ENCODE measurements at regions not wholly inside any gene's neighbourhood (a gene's known extent, or its start where the extent isn't known, plus 50 kb on each side); places are given as distances from the start of the nearest gene placed in this dataset.

DNA sequence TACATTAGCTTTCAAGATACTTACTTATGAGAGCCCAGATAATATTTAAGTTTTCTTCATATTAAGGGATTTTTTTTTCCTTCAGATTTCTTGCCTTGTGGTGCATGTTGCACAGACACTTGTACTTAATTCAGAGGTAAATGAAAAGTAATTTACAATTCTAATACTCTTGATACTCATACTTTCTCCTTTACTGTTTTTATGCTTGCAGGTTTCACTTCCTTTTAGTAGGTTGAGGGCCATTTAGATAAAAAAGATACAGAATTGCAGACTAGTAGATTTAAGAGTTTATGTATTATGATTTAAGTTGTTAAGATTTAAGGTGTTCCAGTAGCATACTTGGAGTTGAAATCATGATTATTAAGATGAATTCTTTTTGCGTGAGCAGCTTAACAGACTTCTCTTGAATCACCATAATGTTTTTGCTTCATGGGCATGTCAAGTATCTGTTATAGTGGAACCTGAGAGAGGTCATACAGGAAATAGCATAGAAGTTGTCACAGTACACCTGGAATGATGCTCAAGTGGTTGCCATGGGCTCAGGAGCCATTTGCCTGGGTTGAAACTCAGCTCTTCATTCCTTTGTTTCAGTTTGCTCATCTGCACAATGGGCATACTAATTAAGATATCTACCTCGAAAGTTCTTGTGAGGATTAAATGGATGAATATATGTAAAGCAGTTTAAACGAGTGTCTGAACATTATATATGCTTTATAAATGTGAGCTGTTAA, 174.8 kb upstream of the PRPS1L1 start:
- H3K9me3 Mint-ChIP-seq, result no peaks in the 10 kb centered on the region
- peak; percentile 53 for ATAC-seq
- H3K27me3 Mint-ChIP-seq, result no peaks in the 10 kb centered on the region
- no peaks in the 10 kb centered on the region for H3K36me3 Mint-ChIP-seq
- no peak overlapping the region for H3K4me3 Mint-ChIP-seq
- peak overlapping the region; percentile 58 for H3K27ac Mint-ChIP-seq
- peaks cover 23% of the 10 kb centered on the region for H3K4me1 Mint-ChIP-seq

DNA sequence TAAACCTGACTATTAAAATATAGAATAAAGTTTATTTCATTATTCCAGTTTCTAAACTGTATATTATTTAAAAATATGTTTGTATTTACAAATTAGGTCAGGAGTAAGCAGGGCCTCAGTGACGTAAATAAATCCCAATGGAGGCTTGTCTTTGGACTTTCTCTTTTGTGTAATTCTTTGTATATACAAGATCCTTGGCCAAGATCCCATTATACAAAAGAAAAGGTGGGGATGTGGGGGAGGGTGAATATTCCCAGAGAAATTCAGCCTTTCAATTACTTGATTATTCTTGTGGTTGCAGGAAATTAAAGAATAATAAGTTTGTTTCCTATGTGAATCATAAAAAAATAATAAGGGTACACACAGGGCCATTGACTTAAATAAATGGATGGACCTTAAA, 178.7 kb upstream of the PRPS1L1 start:
- H3K27me3 Mint-ChIP-seq, result no peaks in the 10 kb centered on the region
- H3K4me1 Mint-ChIP-seq, result peaks cover 23% of the 10 kb centered on the region
- no peaks in the 10 kb centered on the region for H3K9me3 Mint-ChIP-seq
- ATAC-seq, result no peak
- H3K36me3 Mint-ChIP-seq, result no peaks in the 10 kb centered on the region
- no peak overlapping the region for H3K4me3 Mint-ChIP-seq
- H3K27ac Mint-ChIP-seq, result no peak overlapping the region

GRCh38 chr7:18208921-18209320, 181.3 kb upstream of the PRPS1L1 start:
- Mint-ChIP-seq H3K36me3 (no peaks in the 10 kb centered on the region), H3K27me3 (no peaks in the 10 kb centered on the region), H3K4me1 (peaks cover under 1% of the 10 kb centered on the region), H3K4me3 (no peak overlapping the region), H3K9me3 (no peaks in the 10 kb centered on the region), H3K27ac (no peak overlapping the region)
- ATAC-seq, result no peak

DNA sequence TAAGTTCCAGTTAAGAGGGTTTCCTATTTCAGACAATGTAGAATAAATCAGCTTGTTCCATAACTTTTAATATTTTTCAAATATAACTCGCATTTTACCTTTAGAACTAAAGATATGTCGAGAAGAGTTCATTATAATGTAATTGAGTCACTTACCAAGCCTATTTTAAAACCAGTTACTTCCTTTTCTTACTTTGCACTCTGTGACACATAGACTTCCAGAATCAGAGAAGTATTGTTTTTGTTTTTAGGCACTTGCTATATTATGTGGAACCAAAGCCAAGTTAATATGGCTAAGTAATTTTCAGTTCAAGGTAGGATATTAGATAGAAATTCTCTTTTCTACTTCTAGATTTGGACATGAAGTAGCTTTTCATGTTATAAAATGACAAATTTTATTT, 182.7 kb upstream of the PRPS1L1 start:
- Mint-ChIP-seq H3K4me1 (no peaks in the 10 kb centered on the region), H3K27me3 (no peaks in the 10 kb centered on the region), H3K27ac (no peak overlapping the region), H3K36me3 (no peaks in the 10 kb centered on the region), H3K4me3 (no peak overlapping the region), H3K9me3 (no peaks in the 10 kb centered on the region)
- no peak for ATAC-seq

DNA sequence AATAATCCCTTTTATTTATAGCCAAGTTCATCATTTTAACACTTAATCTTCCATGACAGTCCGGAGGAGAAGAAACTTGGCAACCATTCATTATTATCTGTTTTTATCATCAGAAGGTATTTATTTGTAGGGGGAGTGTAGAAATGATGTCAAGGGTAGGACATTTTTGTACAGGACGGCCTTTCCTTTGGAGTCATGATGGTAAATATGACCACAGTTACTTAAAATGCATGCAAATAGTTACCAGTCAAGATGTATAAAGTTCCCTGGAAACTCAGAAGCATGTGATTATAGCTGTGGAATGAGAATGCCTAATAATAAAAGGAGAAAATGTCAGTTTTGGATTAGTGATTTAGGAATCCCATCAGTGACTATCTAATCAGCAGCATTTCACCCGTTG, 183.1 kb upstream of the PRPS1L1 start:
- Mint-ChIP-seq H3K4me1 (peaks cover 3% of the 10 kb centered on the region), H3K9me3 (no peaks in the 10 kb centered on the region), H3K36me3 (no peaks in the 10 kb centered on the region), H3K27me3 (no peaks in the 10 kb centered on the region), H3K27ac (no peak overlapping the region), H3K4me3 (no peak overlapping the region)
- no peak for ATAC-seq

DNA sequence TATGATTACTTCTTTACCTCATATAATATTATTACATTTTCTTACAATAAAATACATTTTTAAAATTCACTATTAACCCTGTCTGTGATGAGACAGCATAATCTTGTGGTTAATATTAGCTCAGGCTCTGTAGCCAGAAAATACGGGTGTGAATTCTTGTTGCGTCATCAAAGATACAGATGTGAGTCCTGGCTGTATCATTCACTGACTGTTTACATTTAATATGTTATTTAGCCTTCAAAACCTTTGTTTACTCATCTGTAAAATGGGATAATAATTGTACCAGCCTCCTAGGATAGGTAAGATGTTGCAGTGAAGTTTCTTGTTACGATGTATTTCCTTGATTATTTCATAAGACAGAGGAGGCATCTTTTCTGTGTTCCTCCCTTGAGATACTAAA, 184.7 kb upstream of the PRPS1L1 start:
- Mint-ChIP-seq H3K27ac (no peak overlapping the region), H3K27me3 (no peaks in the 10 kb centered on the region), H3K9me3 (no peaks in the 10 kb centered on the region), H3K36me3 (no peaks in the 10 kb centered on the region), H3K4me3 (no peak overlapping the region), H3K4me1 (peaks cover 7% of the 10 kb centered on the region)
- no peak for ATAC-seq

DNA sequence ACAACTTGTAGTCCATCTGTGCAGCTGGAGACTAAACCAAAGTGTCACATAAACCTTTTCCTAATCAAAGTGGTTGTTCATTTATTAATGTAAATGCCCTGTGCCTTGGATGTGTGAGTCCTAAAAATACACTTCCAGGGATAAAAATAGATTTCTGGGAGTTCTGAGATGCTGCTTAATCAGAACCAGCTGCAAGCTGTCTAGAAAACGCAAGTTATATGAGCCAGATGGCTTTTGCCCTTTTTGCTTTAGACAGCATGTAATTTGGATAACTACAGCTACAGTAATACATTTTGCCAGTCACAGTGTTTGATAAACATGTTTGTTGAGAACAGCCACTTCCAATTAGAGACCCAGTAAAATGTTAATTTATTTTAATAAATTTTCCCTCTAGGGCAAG, 185.1 kb upstream of the PRPS1L1 start:
- Mint-ChIP-seq H3K27me3 (no peaks in the 10 kb centered on the region), H3K9me3 (no peaks in the 10 kb centered on the region), H3K4me1 (peaks cover 7% of the 10 kb centered on the region), H3K36me3 (no peaks in the 10 kb centered on the region), H3K4me3 (no peak overlapping the region), H3K27ac (no peak overlapping the region)
- no peak for ATAC-seq

DNA sequence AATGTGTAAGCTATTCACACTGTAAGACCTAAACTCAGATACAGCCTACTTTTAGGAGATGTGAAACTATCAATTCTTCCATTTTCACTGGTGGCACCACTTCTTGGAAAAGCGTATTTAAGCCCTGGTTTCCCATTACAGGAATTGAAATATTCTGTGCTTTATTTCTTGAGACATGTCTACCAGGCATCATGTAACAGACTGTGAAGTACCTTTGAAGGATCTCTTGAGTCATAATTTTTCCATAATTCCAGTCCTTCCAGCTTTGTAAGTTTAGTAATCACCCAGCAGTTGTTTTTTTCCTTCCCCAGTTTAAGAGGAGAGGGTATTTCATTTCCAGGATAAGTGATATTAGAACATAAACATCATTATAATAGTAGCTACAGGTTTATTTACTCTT, 186.0 kb upstream of the PRPS1L1 start:
- no peak overlapping the region for H3K4me3 Mint-ChIP-seq
- peaks cover 7% of the 10 kb centered on the region for H3K4me1 Mint-ChIP-seq
- no peak for ATAC-seq
- no peaks in the 10 kb centered on the region for H3K27me3 Mint-ChIP-seq
- no peak overlapping the region for H3K27ac Mint-ChIP-seq
- H3K9me3 Mint-ChIP-seq, result no peaks in the 10 kb centered on the region
- H3K36me3 Mint-ChIP-seq, result no peaks in the 10 kb centered on the region

GRCh38 chr7:18216270-18216669, 188.6 kb upstream of the PRPS1L1 start:
- Mint-ChIP-seq H3K27ac (no peak overlapping the region), H3K4me3 (no peak overlapping the region), H3K36me3 (no peaks in the 10 kb centered on the region), H3K9me3 (no peaks in the 10 kb centered on the region), H3K27me3 (no peaks in the 10 kb centered on the region), H3K4me1 (peaks cover 11% of the 10 kb centered on the region)
- ATAC-seq, result no peak

DNA sequence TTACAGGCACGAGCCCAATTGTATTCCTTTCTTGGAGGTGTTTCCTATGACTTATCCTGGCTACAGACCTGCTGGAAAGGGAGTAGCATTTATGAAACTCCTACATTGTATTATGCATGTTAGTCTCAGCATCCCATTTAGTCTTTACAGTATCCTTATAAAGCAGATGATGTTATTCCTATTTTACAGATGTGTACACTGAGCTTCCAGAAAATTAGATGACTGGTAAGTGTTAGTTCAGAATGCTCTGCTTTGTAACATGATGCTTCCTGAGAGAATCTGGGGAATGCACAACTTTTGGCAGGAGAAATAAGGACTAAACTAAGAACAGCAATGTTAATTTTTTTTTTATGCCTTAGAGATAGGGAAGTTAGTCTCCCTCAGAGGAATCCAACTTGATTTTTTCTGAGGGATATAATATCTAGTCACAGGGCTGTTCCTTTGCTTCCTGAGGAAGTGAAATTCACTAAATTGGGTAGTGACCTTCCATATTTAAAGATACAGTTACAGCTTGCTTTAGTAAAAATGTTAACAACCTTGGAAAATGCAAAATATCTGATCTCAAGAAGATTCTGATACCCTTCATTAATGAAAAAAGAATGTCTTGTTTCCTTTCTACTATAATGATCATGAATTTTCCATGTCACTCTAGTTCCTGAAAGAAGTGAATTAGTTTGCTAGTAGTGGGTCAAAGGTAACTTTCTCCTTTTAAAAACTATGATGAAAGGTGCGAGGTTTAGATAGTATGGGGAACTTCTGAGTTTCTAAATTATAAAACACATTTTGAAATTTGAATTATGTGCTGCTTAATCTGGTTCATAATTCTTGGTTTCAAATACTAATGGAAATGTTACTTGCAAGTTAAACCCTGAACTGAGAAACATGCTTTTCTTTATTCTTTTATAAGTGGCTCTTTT, 194.0 kb upstream of the PRPS1L1 start:
- Mint-ChIP-seq H3K36me3 (no peaks in the 10 kb centered on the region), H3K9me3 (no peaks in the 10 kb centered on the region), H3K4me1 (peaks cover 47% of the 10 kb centered on the region), H3K27ac (no peak overlapping the region), H3K4me3 (no peak overlapping the region), H3K27me3 (no peaks in the 10 kb centered on the region)
- ATAC-seq, result peak; percentile 39

DNA sequence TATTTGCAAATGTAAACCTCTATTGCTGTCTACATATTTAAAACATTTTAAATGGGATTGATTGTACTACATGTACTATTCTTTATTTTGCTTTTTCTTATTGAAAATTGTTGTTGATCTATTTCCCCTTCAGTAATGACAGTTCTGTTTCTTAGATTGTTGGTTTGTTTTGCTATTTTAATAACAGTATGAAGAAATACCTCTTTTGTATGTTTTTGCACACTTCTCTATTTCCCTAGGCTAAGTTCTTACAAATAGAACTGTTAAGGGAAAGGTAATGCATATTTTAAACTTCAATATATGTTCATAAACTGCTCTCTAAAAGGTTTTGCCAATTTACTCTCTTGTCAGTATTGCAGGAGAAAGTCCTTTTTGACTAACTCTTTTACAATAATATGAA, 195.0 kb upstream of the PRPS1L1 start:
- no peak for ATAC-seq
- H3K9me3 Mint-ChIP-seq, result no peaks in the 10 kb centered on the region
- no peaks in the 10 kb centered on the region for H3K36me3 Mint-ChIP-seq
- no peak overlapping the region for H3K27ac Mint-ChIP-seq
- H3K4me1 Mint-ChIP-seq, result peaks cover 51% of the 10 kb centered on the region
- H3K27me3 Mint-ChIP-seq, result no peaks in the 10 kb centered on the region
- H3K4me3 Mint-ChIP-seq, result no peak overlapping the region

DNA sequence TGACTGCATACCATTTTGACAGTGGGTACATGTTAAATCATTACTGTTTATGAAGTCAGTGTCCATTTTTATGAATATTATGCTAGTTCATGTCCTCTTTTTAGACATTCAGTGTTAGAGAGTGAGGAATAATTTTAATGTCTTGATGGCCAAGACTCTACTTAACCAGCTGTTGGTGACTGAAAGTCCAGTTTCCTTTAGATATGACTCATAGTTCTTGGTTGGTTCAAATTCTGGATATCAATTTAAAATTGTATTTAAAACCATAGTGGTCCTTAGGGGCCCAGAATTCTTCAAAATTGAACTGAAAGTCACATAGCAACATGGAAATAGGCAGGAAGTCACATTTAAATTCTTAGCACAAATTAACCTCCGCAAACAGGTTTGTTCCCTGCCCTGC, 196.5 kb upstream of the PRPS1L1 start:
- Mint-ChIP-seq H3K4me3 (peak overlapping the region; percentile 5), H3K27me3 (no peaks in the 10 kb centered on the region), H3K9me3 (no peaks in the 10 kb centered on the region), H3K36me3 (no peaks in the 10 kb centered on the region), H3K4me1 (peaks cover 51% of the 10 kb centered on the region), H3K27ac (peak overlapping the region; percentile 80)
- ATAC-seq, result no peak

GRCh38 chr7:18225067-18225466, 197.4 kb upstream of the PRPS1L1 start:
- peak overlapping the region; percentile 80 for H3K27ac Mint-ChIP-seq

DNA sequence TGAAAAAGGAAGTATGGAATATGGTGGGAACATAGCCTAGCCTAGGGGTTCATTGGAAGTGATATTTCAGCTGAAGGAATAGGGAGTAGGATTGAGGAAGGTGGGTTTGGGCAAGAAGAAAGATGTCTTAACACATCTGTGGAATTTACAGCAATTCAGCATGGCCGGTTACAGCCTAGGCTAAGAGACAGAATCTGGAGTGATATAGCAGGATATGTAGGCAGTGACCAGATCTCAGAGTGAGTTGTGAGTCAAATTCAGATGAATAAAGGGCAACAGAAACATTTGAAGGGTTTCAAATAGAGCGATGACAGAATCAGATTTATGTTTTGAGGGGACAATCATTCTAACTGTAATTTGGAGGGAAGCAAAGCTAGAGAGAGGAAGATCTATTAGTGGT, 199.0 kb upstream of the PRPS1L1 start:
- Mint-ChIP-seq H3K4me1 (peaks cover 44% of the 10 kb centered on the region), H3K36me3 (no peaks in the 10 kb centered on the region), H3K4me3 (no peak overlapping the region), H3K9me3 (no peaks in the 10 kb centered on the region), H3K27me3 (no peaks in the 10 kb centered on the region), H3K27ac (peak overlapping the region; percentile 3)
- ATAC-seq, result no peak

More at GRCh38 chr7:18225067-18225466, 197.4 kb upstream of the PRPS1L1 start:
- H3K9me3 Mint-ChIP-seq, result no peaks in the 10 kb centered on the region
- no peak overlapping the region for H3K4me3 Mint-ChIP-seq
- ATAC-seq, result no peak
- no peaks in the 10 kb centered on the region for H3K36me3 Mint-ChIP-seq
- peaks cover 51% of the 10 kb centered on the region for H3K4me1 Mint-ChIP-seq
- H3K27me3 Mint-ChIP-seq, result no peaks in the 10 kb centered on the region

GRCh38 chr7:18228686-18229085, 201.0 kb upstream of the PRPS1L1 start:
- no peaks in the 10 kb centered on the region for H3K36me3 Mint-ChIP-seq
- ATAC-seq, result no peak
- no peak overlapping the region for H3K4me3 Mint-ChIP-seq
- no peaks in the 10 kb centered on the region for H3K27me3 Mint-ChIP-seq
- no peaks in the 10 kb centered on the region for H3K9me3 Mint-ChIP-seq
- no peak overlapping the region for H3K27ac Mint-ChIP-seq
- peaks cover 25% of the 10 kb centered on the region for H3K4me1 Mint-ChIP-seq

DNA sequence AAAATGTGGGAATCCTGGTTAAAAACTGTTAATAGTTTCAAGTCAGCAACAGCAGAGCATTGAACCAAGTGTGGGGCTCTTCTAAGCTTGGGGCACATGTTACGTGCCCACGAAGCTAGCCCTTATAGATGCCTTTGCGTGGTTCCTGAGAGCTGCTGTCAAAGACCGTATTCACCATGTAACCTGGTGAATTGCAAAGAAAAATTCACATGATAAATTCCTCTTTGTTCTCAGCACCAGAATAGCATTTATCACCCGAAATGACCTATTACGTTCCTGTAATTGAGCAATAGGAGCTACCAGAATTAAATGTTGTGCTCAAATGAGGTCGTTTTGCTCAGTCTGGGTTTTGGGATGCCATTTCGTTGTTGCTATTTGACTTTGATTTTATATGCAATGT, 202.6 kb upstream of the PRPS1L1 start:
- Mint-ChIP-seq H3K27ac (no peak overlapping the region), H3K9me3 (no peaks in the 10 kb centered on the region), H3K36me3 (no peaks in the 10 kb centered on the region), H3K4me1 (peaks cover 12% of the 10 kb centered on the region), H3K4me3 (no peak overlapping the region), H3K27me3 (no peaks in the 10 kb centered on the region)
- no peak for ATAC-seq

Measured in stimulated activated memory B cell treated with anti-CD40 and anti-IgM and Interleukin-4, amounts not matched to agents 10 μg/mL and 1 μg/mL and 100 μg/mL, for 72 hours (primary cell).